ENCODE measurements at regions not wholly inside any gene's neighbourhood (a gene's known extent, or its start where the extent isn't known, plus 50 kb on each side); places are given as distances from the start of the nearest gene placed in this dataset.

DNA sequence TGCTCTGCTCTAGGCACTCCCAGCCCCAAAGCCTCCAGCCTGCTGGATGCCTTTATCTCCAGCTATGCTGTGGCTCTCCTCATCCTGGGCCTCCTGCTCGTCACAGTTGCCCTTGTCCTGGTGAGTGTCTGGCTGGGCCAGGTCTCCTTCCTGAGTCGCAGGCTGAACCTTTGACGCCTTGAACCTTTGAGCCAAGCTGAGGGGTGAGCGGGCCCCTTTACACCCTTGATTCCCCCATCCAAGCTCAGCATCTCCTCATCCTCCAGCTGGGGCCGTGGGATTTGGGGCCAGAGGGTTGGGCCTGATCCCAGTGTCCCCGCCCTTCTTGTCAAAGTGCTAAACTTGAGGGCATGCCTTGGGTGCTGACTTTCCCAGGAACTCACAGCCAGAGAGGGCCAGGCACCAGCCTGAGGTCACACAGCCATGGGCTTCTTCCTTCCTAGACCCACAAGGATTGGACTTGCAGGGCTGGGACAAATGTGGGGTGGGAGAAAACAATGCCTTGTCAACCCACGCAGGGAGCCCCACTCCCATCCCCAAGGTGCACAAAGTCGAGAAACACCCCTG, 137.0 kb downstream of the TBC1D2B start (continued):
- TF ChIP-seq SUZ12 (IDR thresholded peaks at IDR 0.05; ENCODE audit: low read length), result no peak
- no peak for TF ChIP-seq KDM1A (IDR thresholded peaks at IDR 0.05; ENCODE audit: borderline replicate concordance, low read length)
- TF ChIP-seq HDAC2 (IDR thresholded peaks at IDR 0.05; ENCODE audit: borderline replicate concordance in 1 of 2, low read depth in 2 of 2, low read length in 2 of 2), result no peak
- TF ChIP-seq BACH1 (IDR thresholded peaks at IDR 0.05; ENCODE audit: low read length), result no peak

Measured in H1 (cell line).